ENCODE measurements at regions not wholly inside any gene's neighbourhood (a gene's known extent, or its start where the extent isn't known, plus 50 kb on each side); places are given as distances from the start of the nearest gene placed in this dataset.

GRCh38 chr14:99067141-99067920 lies 204.7 kb downstream of the BCL11B start:
- DNase-seq, result no peak

GRCh38 chr14:99067927-99068326 lies 204.1 kb downstream of the BCL11B start:
- DNase-seq, result no peak

GRCh38 chr14:99069946-99070345 lies 202.1 kb downstream of the BCL11B start:
- no peak for DNase-seq

GRCh38 chr14:99072433-99072832 lies 199.6 kb downstream of the BCL11B start:
- DNase-seq, result no peak

GRCh38 chr14:99072956-99073355 lies 199.0 kb downstream of the BCL11B start:
- DNase-seq, result no peak

GRCh38 chr14:99073431-99073830 lies 198.6 kb downstream of the BCL11B start:
- no peak for DNase-seq

GRCh38 chr14:99075061-99075460 lies 196.9 kb downstream of the BCL11B start:
- no peak for DNase-seq

GRCh38 chr14:99075771-99076375 lies 196.1 kb downstream of the BCL11B start:
- no peak for DNase-seq

- no peak for DNase-seq
These were observed 194.7 kb downstream of the BCL11B start for GRCh38 chr14:99077076-99077843.

GRCh38 chr14:99077844-99078236 lies 194.2 kb downstream of the BCL11B start:
- no peak for DNase-seq

GRCh38 chr14:99078426-99078825 lies 193.6 kb downstream of the BCL11B start:
- DNase-seq, result no peak

- no peak for DNase-seq
These were observed 192.8 kb downstream of the BCL11B start for GRCh38 chr14:99079061-99079727.

- no peak for DNase-seq
These were observed 191.7 kb downstream of the BCL11B start for GRCh38 chr14:99080306-99080705.

- no peak for DNase-seq
These were observed 190.7 kb downstream of the BCL11B start for GRCh38 chr14:99081156-99081765.

- DNase-seq, result no peak
These were observed 190.1 kb downstream of the BCL11B start for GRCh38 chr14:99081880-99082279.

GRCh38 chr14:99093532-99094517 lies 178.2 kb downstream of the BCL11B start:
- no peak for DNase-seq

GRCh38 chr14:99094901-99095300 lies 177.1 kb downstream of the BCL11B start:
- DNase-seq, result no peak

- DNase-seq, result no peak
These were observed 176.6 kb downstream of the BCL11B start for GRCh38 chr14:99095369-99095768.

GRCh38 chr14:99098199-99098598 lies 173.8 kb downstream of the BCL11B start:
- no peak for DNase-seq

GRCh38 chr14:99099051-99099787 lies 172.8 kb downstream of the BCL11B start:
- DNase-seq, result no peak

Data from NCI-H2227 treated with DMSO at 0.1 percent for 48 hours (cell line).